SK-N-MC (cell line): ENCODE measurements at regions not wholly inside any gene's neighbourhood (a gene's known extent, or its start where the extent isn't known, plus 50 kb on each side); places are given as distances from the start of the nearest gene placed in this dataset.

Source experiments
- EZH2 ChIP-seq: fragments of 200-600 bp; sonication (generic); IDR thresholded peaks from one replicate; pipeline ENCODE4 v1.6.1; 2017; ENCODE audit warnings: antibody characterized with exemption
- POLR2AphosphoS5 ChIP-seq: IDR thresholded peaks from 2 replicates; pipeline ENCODE4 v1.6.1; 2012; ENCODE audit warnings: mild to moderate bottlenecking, low read depth, low read length, borderline replicate concordance

DNA sequence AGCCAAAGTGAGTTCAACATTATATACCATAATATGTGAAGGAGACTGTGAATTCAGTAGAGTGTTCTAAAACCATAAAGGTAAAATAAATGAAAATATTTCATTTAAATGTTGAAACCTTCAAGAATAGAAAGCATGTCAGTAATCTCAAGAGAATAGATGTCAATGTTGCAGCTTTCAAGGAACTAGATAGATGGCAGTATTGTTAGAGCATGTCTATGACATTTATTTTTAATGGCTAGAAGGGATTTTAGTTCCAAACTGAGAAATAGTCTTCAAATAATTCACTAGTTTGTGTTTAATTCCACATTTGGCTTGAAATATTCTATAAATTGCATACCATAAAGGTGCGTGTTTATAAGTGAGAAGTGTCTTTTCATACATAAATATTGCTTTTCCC lies 326.5 kb downstream of the FLRT2 start:
- TF ChIP-seq POLR2AphosphoS5 (no peak), EZH2 (no peak)
